ENCODE measurements at regions not wholly inside any gene's neighbourhood (a gene's known extent, or its start where the extent isn't known, plus 50 kb on each side); places are given as distances from the start of the nearest gene placed in this dataset.

GRCh38 chr6:105501826-105502344 lies 99.0 kb upstream of the PREP start:
- DNase-seq (ENCODE audit: low read depth) = no peak
- no peaks in the 10 kb centered on the region for H3K36me3 ChIP-seq (ENCODE audit: control insufficient read depth, insufficient read depth, low read length)
- no peak overlapping the region for H3K4me3 ChIP-seq (ENCODE audit: low read depth, low read length)
- TF ChIP-seq, protein P1, sequence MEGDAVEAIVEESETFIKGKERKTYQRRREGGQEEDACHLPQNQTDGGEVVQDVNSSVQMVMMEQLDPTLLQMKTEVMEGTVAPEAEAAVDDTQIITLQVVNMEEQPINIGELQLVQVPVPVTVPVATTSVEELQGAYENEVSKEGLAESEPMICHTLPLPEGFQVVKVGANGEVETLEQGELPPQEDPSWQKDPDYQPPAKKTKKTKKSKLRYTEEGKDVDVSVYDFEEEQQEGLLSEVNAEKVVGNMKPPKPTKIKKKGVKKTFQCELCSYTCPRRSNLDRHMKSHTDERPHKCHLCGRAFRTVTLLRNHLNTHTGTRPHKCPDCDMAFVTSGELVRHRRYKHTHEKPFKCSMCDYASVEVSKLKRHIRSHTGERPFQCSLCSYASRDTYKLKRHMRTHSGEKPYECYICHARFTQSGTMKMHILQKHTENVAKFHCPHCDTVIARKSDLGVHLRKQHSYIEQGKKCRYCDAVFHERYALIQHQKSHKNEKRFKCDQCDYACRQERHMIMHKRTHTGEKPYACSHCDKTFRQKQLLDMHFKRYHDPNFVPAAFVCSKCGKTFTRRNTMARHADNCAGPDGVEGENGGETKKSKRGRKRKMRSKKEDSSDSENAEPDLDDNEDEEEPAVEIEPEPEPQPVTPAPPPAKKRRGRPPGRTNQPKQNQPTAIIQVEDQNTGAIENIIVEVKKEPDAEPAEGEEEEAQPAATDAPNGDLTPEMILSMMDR (IDR thresholded peaks at IDR 0.05; ENCODE audit: insufficient read depth, low read length, poor library complexity, severe bottlenecking) = no peak
- H3K27me3 ChIP-seq (ENCODE audit: control insufficient read depth, insufficient read depth, low read length) = no peaks in the 10 kb centered on the region

GRCh38 chr6:105501246-105501645 lies 98.4 kb upstream of the PREP start:
- TF ChIP-seq, protein P1 (IDR thresholded peaks at IDR 0.05; ENCODE audit: insufficient read depth, low read length, poor library complexity, severe bottlenecking) = no peak
- no peaks in the 10 kb centered on the region for H3K36me3 ChIP-seq (ENCODE audit: control insufficient read depth, insufficient read depth, low read length)
- DNase-seq (ENCODE audit: low read depth) = no peak

DNA sequence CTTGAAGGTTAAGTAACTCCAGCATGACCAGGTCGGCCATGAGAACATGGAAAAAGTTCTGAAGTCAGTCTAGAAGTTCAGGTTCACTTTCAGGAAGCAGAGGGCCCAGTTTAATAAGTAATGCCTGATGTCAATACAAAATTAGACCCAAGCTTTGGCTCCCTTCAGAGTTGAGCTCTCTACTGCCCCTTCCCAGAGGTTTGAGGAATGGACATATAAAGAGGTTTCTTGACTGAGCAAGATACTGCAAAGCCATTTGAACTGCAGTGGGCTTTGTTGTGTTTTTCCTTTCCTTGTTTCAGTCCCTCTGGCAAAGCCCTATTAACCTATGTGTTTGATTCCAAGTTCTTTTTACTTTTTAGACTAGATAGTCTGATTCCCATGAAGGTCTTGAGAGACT lies 97.8 kb upstream of the PREP start:
- TF ChIP-seq, protein P1 (IDR thresholded peaks at IDR 0.05; ENCODE audit: insufficient read depth, low read length, poor library complexity, severe bottlenecking) = peak; percentile 2
- no peak for DNase-seq (ENCODE audit: low read depth)
- H3K27me3 ChIP-seq (ENCODE audit: control insufficient read depth, insufficient read depth, low read length) = no peaks in the 10 kb centered on the region
- no peaks in the 10 kb centered on the region for H3K36me3 ChIP-seq (ENCODE audit: control insufficient read depth, insufficient read depth, low read length)
- H3K4me3 ChIP-seq (ENCODE audit: low read depth, low read length) = no peak overlapping the region

More at GRCh38 chr6:105501246-105501645, 98.4 kb upstream of the PREP start:
- Histone ChIP-seq H3K4me3 (ENCODE audit: low read depth, low read length) (no peak overlapping the region), H3K27me3 (ENCODE audit: control insufficient read depth, insufficient read depth, low read length) (no peaks in the 10 kb centered on the region)

- Histone ChIP-seq H3K27me3 (ENCODE audit: control insufficient read depth, insufficient read depth, low read length) (no peaks in the 10 kb centered on the region), H3K36me3 (ENCODE audit: control insufficient read depth, insufficient read depth, low read length) (no peaks in the 10 kb centered on the region), H3K4me3 (ENCODE audit: low read depth, low read length) (no peak overlapping the region)
- TF ChIP-seq, protein P1 (IDR thresholded peaks at IDR 0.05; ENCODE audit: insufficient read depth, low read length, poor library complexity, severe bottlenecking) = no peak
- DNase-seq (ENCODE audit: low read depth) = no peak
Measured at GRCh38 chr6:105499931-105500330, 97.0 kb upstream of the PREP start.

DNA sequence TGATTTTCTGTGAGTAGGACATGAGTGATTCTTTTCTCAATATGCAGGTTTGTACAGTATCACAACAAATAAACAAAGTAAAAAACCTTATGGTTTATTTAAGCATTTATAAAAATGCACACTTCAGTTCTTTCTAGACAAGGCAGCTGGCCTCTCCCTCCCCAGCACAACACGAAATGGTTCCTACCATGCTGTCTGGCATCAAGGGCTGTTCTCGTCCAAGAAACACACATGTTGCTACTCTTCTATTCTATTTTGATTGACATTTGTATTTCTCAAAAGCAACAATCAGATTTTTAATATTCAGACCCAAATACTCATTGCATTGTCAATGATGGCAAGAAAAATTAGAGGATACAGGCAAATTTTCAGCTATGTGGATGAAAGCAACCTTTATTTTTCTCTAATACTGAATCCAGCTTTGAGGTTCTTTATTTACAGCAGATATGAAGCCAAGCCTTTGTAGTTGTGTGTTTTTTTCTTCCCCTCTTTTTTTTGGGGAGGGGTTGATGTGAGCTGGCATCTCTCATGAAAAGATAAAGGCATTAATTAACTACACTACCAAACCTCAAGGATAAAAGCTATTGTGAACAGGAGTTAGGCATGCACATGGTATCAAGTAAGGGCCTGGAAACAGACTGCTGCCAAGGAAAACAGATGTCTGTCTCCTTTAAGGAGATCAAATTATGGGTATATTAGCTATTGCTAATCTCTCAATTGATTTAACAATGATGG lies 96.4 kb upstream of the PREP start:
- H3K36me3 ChIP-seq (ENCODE audit: control insufficient read depth, insufficient read depth, low read length) = no peaks in the 10 kb centered on the region
- DNase-seq (ENCODE audit: low read depth) = no peak
- H3K4me3 ChIP-seq (ENCODE audit: low read depth, low read length) = no peak overlapping the region
- H3K27me3 ChIP-seq (ENCODE audit: control insufficient read depth, insufficient read depth, low read length) = no peaks in the 10 kb centered on the region
- TF ChIP-seq, protein P1 (IDR thresholded peaks at IDR 0.05; ENCODE audit: insufficient read depth, low read length, poor library complexity, severe bottlenecking) = no peak

DNA sequence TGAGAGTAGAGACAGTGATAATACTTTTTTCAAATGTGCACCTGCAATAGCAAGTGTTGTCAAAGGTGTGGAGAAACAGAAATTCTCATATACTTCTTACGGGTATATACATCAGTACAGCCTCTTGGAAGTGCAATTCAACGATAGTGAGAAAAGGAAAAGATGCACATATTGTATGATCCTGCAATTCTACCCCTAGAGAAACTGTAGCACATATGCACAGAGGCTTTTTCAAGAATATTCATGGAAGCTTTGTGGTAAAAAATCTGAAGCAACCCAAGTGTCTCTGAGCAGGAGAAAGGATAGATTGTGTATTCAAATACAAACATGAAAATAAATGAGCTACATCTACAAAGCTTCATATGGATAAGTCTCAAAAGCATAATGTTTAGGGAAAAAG lies 94.7 kb upstream of the PREP start:
- TF ChIP-seq, protein P1 (IDR thresholded peaks at IDR 0.05; ENCODE audit: insufficient read depth, low read length, poor library complexity, severe bottlenecking) = no peak
- H3K36me3 ChIP-seq (ENCODE audit: control insufficient read depth, insufficient read depth, low read length) = no peaks in the 10 kb centered on the region
- DNase-seq (ENCODE audit: low read depth) = no peak
- H3K4me3 ChIP-seq (ENCODE audit: low read depth, low read length) = no peak overlapping the region
- no peaks in the 10 kb centered on the region for H3K27me3 ChIP-seq (ENCODE audit: control insufficient read depth, insufficient read depth, low read length)
